GM12873 (cell line): ENCODE measurements at regions not wholly inside any gene's neighbourhood (a gene's known extent, or its start where the extent isn't known, plus 50 kb on each side); places are given as distances from the start of the nearest gene placed in this dataset.

Source experiments
- CTCF ChIP-seq: IDR thresholded peaks from 2 replicates; pipeline ENCODE4 v1.5.1; 2012; ENCODE audit warnings: low read depth, mild to moderate bottlenecking, moderate library complexity, low read length, control low read depth; ENCODE audit not compliant: insufficient read depth; ENCODE audit errors: missing control alignments

- TF ChIP-seq CTCF = no peak
These were observed 194.7 kb downstream of the BUB3 start for GRCh38 chr10:123348691-123349572.

DNA sequence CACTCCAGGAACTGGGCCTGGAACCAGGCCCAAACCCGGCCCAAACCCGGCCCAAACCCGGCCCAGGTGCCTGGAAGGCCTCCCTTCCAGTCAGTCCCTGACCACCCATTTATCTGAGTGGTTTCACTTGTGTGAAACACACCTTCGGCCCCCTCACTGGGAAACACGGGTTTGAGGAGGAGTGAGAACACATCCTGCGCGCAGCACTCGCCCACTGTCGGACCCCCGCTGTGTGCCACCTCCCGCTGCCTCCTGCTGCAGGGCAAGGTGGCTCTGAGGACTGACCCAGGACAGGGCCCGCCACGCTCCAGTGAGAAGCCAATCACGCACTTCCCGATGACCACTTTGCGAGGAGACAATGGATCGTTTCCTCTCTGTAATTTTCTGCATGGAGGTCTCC is 197.5 kb downstream of the BUB3 start:
- TF ChIP-seq CTCF = no peak

- TF ChIP-seq CTCF = no peak
These were observed 200.3 kb downstream of the BUB3 start for GRCh38 chr10:123354521-123354920.

- no peak for TF ChIP-seq CTCF
These were observed 201.7 kb downstream of the BUB3 start for GRCh38 chr10:123355748-123356481.

GRCh38 chr10:123356799-123357198 is 202.6 kb downstream of the BUB3 start:
- TF ChIP-seq CTCF = no peak

GRCh38 chr10:123357421-123357930 is 203.3 kb downstream of the BUB3 start:
- no peak for TF ChIP-seq CTCF

DNA sequence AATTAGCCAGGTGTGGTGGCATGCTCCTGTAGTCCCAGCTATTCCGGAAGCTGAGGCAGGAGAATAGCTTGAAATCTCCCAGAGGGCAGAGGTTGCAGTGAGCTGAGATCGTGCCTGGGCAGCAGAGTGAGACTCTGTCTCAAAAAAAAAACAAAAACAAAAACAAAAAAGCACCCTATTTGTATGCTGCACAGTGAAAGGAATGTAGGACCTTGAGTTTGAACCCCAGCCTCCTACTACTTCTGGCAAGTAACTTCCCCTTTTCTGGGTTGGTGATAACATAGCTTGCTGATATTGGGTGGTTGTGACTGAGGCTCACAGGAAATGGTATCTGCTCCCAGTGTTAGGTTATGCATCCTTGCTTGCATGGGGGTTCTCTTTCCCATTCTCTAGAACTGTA is 205.3 kb downstream of the BUB3 start:
- no peak for TF ChIP-seq CTCF
